Smooth muscle cell (in vitro differentiated cells): ENCODE measurements at regions not wholly inside any gene's neighbourhood (a gene's known extent, or its start where the extent isn't known, plus 50 kb on each side); places are given as distances from the start of the nearest gene placed in this dataset.

Experiments
- DNase-seq: peaks from one replicate; lab custom pipeline; 2025; ENCODE audit not compliant: unreplicated experiment; lab: John Stamatoyannopoulos, UW
- H2AFZ ChIP-seq: fragments of 200-600 bp; sonication (generic); 2 replicates; pipeline ENCODE4 v1.6.0; 2016; ENCODE audit warnings: antibody characterized with exemption, low read depth, mild to moderate bottlenecking
- H3F3A ChIP-seq: fragments of 200-600 bp; sonication (generic); 2 replicates; pipeline ENCODE4 v1.6.0; 2017; ENCODE audit warnings: antibody characterized with exemption, low read depth
- H3K27ac ChIP-seq: fragments of 200-600 bp; sonication (generic); 2 replicates; pipeline ENCODE4 v1.5.1; 2016; ENCODE audit warnings: low read depth, mild to moderate bottlenecking
- H3K27me3 ChIP-seq: fragments of 200-600 bp; sonication (generic); 2 replicates; pipeline ENCODE4 v1.6.1; 2016; ENCODE audit warnings: low read depth, mild to moderate bottlenecking
- H3K36me3 ChIP-seq: fragments of 200-600 bp; sonication (generic); 2 replicates; pipeline ENCODE4 v1.5.1; 2016; ENCODE audit warnings: low read depth
- H3K4me1 ChIP-seq: fragments of 200-600 bp; sonication (generic); 2 replicates; pipeline ENCODE4 v1.5.1; 2016; ENCODE audit warnings: low read depth
- H3K4me2 ChIP-seq: fragments of 200-600 bp; sonication (generic); 2 replicates; pipeline ENCODE4 v1.6.0; 2016; ENCODE audit warnings: mild to moderate bottlenecking
- H3K4me3 ChIP-seq: fragments of 200-600 bp; sonication (generic); 2 replicates; pipeline ENCODE4 v1.5.1; 2016; ENCODE audit warnings: mild to moderate bottlenecking
- H3K79me2 ChIP-seq: fragments of 200-600 bp; sonication (generic); 2 replicates; pipeline ENCODE4 v1.6.0; 2016; ENCODE audit warnings: low read depth, mild to moderate bottlenecking
- H3K9ac ChIP-seq: fragments of 200-600 bp; sonication (generic); 2 replicates; pipeline ENCODE4 v1.6.0; 2016; ENCODE audit warnings: low read depth
- H3K9me3 ChIP-seq: fragments of 200-600 bp; sonication (generic); replicated peaks from 2 replicates; pipeline ENCODE4 v1.5.1; 2016; ENCODE audit warnings: low read depth
- H4K20me1 ChIP-seq: fragments of 200-600 bp; sonication (generic); 2 replicates; pipeline ENCODE4 v1.6.0; 2016; ENCODE audit warnings: low read depth
- CTCF ChIP-seq: fragments of 200-600 bp; sonication (generic); IDR thresholded peaks from 2 replicates; pipeline ENCODE4 v1.5.1; 2017; ENCODE audit warnings: borderline replicate concordance, mild to moderate bottlenecking, antibody characterized with exemption; ENCODE audit not compliant: insufficient read depth, poor library complexity, severe bottlenecking
- WGBS: methylation state at CpG from one replicate; pipeline ENCODE4 v1.1.7; 2016; ENCODE audit warnings: low lambda C conversion rate; 5-methylcytosine and 5-hydroxymethylcytosine counted together

- no peak overlapping the region for H3K4me2 ChIP-seq
- H3K36me3 ChIP-seq, result no peaks in the 10 kb centered on the region
- no peak overlapping the region for H3K27ac ChIP-seq
- H4K20me1 ChIP-seq, result no peaks in the 10 kb centered on the region
- H3K9ac ChIP-seq, result no peak overlapping the region
- no peaks in the 10 kb centered on the region for H3K9me3 ChIP-seq
- WGBS, result 86% methylated on average over 1 of the region's 1 CpG
- no peaks in the 10 kb centered on the region for H3K4me1 ChIP-seq
- H3K4me3 ChIP-seq, result no peak overlapping the region
- no peak for DNase-seq
- H3K27me3 ChIP-seq, result no peaks in the 10 kb centered on the region
- no peaks in the 10 kb centered on the region for H3F3A ChIP-seq
- no peak for TF ChIP-seq CTCF
- no peak overlapping the region for H2AFZ ChIP-seq
- no peaks in the 10 kb centered on the region for H3K79me2 ChIP-seq
These were observed 92.9 kb upstream of the EDNRA start for GRCh38 chr4:147388018-147388417.

DNA sequence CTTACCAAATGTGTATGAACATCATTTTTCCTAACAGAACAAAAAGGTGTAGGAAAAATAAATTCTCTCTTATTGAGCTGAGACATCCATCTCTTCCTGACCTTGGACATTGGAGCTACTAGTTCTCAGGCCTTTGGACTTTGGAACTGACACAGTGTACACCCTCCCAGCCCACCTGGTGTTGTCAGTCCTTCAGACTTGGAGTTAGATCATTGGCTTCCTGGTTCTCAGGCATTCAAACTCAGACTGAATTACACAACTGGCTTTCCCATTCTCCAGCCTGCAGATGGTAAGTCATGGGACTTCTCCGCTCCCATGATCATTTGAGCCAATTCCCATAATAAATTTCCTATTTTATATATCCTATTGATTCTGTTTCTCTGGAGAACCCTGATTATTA, 84.8 kb upstream of the EDNRA start:
- no peak overlapping the region for H3K27ac ChIP-seq
- H3K4me1 ChIP-seq, result no peaks in the 10 kb centered on the region
- H3K79me2 ChIP-seq, result no peaks in the 10 kb centered on the region
- no peaks in the 10 kb centered on the region for H3F3A ChIP-seq
- no peaks in the 10 kb centered on the region for H4K20me1 ChIP-seq
- no peaks in the 10 kb centered on the region for H3K36me3 ChIP-seq
- no peaks in the 10 kb centered on the region for H3K27me3 ChIP-seq
- 59% methylated on average over 1 of the region's 1 CpG for WGBS
- no peak overlapping the region for H3K4me3 ChIP-seq
- no peaks in the 10 kb centered on the region for H3K9me3 ChIP-seq
- no peak overlapping the region for H2AFZ ChIP-seq
- H3K9ac ChIP-seq, result no peak overlapping the region
- TF ChIP-seq CTCF, result no peak
- DNase-seq, result no peak
- H3K4me2 ChIP-seq, result no peak overlapping the region

DNA sequence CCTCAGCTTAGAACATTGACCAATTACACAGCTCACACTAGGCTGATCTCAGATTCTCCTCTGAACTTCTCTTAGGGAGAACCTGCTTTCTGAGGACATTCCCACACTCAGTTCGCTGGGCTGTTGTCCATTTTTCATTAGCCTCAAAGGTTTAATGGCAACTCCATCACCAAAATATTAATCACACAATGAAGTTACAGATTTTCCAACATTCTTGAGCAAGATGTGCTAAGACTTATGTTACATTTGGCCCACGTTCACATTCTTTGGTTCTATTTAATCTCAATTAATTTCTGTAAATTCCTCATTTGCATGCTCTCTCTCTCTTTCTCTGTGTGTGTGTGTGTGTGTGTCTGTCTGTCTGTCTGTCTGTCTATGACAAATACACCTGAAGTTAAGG, 82.3 kb upstream of the EDNRA start:
- H3K27ac ChIP-seq, result no peak overlapping the region
- TF ChIP-seq CTCF, result no peak
- WGBS, result 81% methylated on average over 2 of the region's 2 CpGs
- no peaks in the 10 kb centered on the region for H3K79me2 ChIP-seq
- H2AFZ ChIP-seq, result no peak overlapping the region
- no peaks in the 10 kb centered on the region for H3K36me3 ChIP-seq
- no peak overlapping the region for H3K9ac ChIP-seq
- no peaks in the 10 kb centered on the region for H3K4me1 ChIP-seq
- no peaks in the 10 kb centered on the region for H4K20me1 ChIP-seq
- H3K27me3 ChIP-seq, result no peaks in the 10 kb centered on the region
- H3F3A ChIP-seq, result no peaks in the 10 kb centered on the region
- H3K4me2 ChIP-seq, result no peak overlapping the region
- no peak for DNase-seq
- H3K9me3 ChIP-seq, result no peaks in the 10 kb centered on the region
- no peak overlapping the region for H3K4me3 ChIP-seq

GRCh38 chr4:147400721-147401120, 80.2 kb upstream of the EDNRA start:
- Histone ChIP-seq H3K9ac (no peak overlapping the region), H3K4me1 (no peaks in the 10 kb centered on the region), H3K27ac (no peak overlapping the region), H3K4me3 (no peak overlapping the region), H3K36me3 (no peaks in the 10 kb centered on the region), H4K20me1 (no peaks in the 10 kb centered on the region), H2AFZ (no peak overlapping the region), H3K4me2 (no peak overlapping the region), H3F3A (no peaks in the 10 kb centered on the region), H3K27me3 (no peaks in the 10 kb centered on the region), H3K9me3 (no peaks in the 10 kb centered on the region), H3K79me2 (no peaks in the 10 kb centered on the region)
- no peak for TF ChIP-seq CTCF
- DNase-seq, result no peak
- WGBS, result 91% methylated on average over 3 of the region's 3 CpGs
